Loucy (cell line): ENCODE measurements at regions not wholly inside any gene's neighbourhood (a gene's known extent, or its start where the extent isn't known, plus 50 kb on each side); places are given as distances from the start of the nearest gene placed in this dataset.

ENCODE experiments used
- EZH2phosphoT487 ChIP-seq: fragments of 200-600 bp; IDR thresholded peaks from 2 replicates; pipeline ENCODE4 v1.6.1; 2018; ENCODE audit warnings: antibody characterized with exemption, mild to moderate bottlenecking, moderate library complexity, borderline replicate concordance
- TF ChIP-seq, protein P1 (sequence below): fragments of 200-600 bp; sonication (generic); conservative IDR thresholded peaks from 2 replicates; pipeline ENCODE4 v1.5.1; 2014; ENCODE audit warnings: mild to moderate bottlenecking, antibody characterized with exemption, low read length

- TF ChIP-seq, protein P1, sequence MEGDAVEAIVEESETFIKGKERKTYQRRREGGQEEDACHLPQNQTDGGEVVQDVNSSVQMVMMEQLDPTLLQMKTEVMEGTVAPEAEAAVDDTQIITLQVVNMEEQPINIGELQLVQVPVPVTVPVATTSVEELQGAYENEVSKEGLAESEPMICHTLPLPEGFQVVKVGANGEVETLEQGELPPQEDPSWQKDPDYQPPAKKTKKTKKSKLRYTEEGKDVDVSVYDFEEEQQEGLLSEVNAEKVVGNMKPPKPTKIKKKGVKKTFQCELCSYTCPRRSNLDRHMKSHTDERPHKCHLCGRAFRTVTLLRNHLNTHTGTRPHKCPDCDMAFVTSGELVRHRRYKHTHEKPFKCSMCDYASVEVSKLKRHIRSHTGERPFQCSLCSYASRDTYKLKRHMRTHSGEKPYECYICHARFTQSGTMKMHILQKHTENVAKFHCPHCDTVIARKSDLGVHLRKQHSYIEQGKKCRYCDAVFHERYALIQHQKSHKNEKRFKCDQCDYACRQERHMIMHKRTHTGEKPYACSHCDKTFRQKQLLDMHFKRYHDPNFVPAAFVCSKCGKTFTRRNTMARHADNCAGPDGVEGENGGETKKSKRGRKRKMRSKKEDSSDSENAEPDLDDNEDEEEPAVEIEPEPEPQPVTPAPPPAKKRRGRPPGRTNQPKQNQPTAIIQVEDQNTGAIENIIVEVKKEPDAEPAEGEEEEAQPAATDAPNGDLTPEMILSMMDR: no peak
- TF ChIP-seq EZH2phosphoT487: no peak
These were observed 311.0 kb upstream of the CXADR start for GRCh38 chr21:17201741-17202260.
